Activated naive CD4-positive, alpha-beta T cell (primary cell): ENCODE measurements at regions not wholly inside any gene's neighbourhood (a gene's known extent, or its start where the extent isn't known, plus 50 kb on each side); places are given as distances from the start of the nearest gene placed in this dataset.

ENCODE experiments used
- DNase-seq, 4 experiments: peaks; one replicate each; lab custom pipeline; 2025; lab: John Stamatoyannopoulos, UW

DNA sequence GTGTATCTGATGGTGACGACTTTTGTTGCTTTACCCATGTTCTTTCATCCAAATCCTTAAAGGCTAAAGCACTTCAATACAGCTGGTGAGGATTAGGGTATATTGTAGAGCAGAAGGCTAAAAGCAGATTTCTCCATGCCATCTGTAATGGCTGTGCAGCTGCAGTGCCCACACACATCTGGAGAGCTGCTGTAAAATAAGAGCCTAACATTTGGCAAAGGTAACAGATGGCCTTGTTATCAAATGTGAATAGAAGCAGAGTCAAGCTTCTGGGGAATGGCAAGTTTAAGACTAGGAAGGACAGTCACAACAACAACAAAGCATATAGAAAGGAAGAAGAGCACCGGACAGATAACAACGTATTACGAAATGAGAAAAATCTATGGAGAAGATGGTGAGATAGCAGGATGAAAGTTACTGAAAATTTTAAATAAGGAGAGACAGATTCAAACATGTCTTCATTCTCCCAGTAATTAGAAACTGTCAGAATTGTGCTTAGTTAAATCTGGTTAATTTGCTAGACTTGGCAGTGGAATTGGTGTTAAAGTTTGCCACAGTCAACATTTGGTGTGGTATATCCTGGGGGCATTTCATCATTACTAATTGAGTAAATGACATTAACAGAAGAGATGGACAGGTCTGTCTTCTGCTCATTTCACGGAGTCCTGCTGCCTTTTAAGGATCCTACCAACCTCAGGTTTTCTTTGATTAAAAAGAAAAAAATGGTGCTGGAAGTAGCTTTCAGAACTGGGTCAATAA is 1093.2 kb downstream of the ADGRL2 start:
- DNase-seq = no peak

DNA sequence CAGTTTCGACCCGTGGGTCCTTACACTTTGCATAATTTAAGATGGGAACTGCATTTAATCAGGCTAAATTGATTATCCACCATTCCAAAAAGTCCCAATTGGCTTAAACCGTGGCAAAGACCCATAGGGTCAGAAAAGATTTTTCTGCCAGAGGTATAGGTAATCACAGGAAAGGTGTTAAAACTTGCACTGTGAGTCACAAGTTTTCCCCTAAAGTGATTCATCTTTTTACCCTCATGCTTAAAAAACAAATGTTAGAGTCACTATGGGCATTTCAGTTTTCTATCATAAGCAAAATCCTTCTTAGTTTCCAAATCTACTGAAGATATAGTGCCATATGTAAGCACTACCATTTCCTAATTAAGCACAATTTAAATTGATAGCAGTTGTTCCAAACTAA is 1079.8 kb downstream of the ADGRL2 start:
- no peak for DNase-seq

DNA sequence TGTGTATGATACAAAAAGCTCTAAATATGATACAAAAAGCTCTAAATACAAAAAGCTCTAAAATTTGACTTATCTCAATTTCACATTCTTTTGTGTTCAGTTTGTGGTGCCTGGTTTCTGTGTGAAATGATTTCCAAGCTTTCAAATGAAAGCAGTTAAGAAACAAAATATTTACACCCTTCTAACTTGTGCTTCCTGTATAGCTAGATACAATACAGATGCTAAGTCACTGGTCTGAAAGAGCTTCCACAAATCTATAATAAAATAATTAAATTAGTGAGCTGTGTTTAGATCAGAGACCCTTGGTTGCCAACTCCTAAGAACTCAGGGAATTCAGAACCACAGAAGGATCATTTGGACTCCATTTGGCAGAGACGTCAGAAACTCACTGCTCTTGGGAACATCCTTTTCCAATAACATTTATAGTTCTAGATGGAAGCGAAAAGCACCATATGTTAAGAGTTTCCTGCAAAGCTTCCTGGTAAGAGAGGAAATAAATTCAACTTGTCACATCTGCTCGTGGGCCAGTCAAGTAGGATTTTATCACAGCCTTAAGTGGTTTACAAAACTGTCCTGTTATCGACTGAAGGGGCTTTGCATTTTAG is 1079.1 kb downstream of the ADGRL2 start:
- no peak for DNase-seq

DNA sequence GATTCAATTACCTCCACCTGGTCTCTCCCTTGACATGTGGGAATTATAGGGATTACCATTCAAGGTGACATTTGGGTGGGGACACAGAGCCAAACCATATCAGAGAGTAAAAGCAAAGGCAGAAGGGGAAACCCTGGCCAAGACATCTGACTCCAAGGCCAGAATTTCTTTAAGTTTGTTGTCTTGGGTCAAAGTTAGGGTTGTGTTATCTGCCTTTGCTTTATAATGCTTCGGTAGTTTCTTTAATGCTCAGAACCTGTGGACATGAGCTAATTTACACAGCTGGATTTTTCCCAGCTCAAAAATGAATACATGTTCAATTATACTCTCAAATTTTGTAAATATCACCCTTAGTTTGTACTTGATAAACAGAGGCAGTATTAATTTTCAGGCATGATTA is 1074.4 kb downstream of the ADGRL2 start:
- DNase-seq = no peak

DNA sequence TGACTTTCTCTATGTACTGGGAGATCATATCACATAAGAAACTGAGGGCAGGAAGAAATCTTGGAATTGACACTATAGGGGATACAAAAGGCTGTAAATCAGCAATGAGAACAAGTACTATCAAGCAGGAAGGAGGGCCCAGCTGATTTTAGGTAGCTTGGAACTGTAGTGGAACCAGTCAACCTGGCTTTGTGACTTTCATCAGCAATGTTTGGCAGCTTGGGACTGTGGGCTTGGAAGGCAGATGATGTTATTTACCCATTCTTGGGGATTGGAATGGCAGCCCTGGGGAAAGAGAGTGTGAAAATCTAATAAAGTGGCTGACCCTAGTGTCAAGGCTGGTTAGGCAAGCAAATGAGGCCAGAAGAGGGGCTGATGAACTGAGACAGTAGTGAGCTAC is 1073.3 kb downstream of the ADGRL2 start:
- DNase-seq = no peak

DNA sequence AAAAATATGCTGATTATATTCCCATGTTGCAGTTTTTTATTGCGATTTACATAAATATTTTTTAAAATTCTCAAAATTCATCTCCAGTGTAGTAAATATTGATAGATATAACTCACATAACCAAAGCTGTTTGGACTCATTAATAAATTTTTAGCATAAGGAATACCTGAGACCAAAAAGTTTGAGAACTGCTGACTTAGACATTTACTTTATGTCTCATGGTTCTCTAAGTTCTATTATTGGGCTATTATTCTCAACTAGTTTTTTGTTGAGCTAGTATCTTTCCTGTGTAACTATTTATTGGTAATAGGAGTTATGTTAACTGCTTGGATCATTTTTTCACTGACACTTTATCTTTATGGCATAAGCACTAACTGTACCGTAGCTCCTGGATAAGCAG is 1069.6 kb downstream of the ADGRL2 start:
- DNase-seq = no peak

DNA sequence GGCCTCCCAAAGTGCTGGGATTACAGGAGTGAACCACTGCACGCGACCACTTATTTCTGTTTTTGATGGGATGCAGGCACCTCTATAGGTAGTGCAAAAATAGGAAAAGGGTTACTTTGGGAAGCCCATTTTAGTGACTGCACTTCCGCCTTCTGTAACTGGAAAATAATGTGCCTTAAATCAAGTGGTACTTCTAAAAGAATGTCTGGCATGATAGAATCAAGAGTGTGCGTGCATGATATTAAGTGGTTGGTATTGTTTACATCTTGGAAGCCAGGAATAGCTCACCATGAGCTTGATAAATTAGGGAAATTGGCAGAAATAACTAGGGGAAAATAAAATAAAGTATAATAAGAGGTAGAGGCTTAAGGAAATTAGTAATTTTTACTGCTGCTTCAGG is 1067.0 kb downstream of the ADGRL2 start:
- no peak for DNase-seq

DNA sequence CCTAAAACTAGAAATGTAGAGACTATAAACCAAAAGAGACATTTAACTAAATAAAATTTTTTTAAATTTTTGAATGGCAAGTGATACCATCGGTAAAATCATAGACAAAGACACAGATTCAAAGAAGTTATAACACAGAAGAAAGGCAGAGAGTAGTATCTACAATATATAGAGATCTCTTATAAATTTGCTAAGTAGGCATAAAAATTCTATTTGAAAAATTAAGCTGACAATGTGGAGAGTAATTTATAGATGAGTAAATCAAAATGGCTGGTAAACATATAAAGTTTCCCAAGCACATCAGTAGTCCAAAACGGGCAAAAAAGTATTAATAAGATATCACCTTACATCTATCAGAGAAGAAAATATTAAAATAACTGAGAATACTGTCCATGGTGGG is 1061.0 kb downstream of the ADGRL2 start:
- no peak for DNase-seq

DNA sequence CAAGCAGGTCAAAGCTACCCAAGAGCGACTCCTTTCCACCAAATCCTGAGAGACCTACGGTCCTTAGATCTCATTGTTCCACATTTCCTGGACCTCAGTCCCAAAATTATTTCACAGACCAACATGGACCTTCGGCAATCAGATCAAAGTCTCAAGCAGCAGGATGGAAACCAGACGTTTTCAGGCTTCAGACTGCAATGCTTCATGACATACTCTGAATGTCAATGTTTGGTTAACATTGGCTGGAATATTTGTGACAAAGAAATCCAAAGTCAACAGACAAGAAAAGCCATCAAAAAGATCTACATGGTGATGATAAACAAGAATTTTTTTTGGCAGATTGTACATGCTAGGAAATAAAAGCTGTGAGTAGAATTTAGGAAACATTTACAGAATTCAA is 1057.3 kb downstream of the ADGRL2 start:
- no peak for DNase-seq

DNA sequence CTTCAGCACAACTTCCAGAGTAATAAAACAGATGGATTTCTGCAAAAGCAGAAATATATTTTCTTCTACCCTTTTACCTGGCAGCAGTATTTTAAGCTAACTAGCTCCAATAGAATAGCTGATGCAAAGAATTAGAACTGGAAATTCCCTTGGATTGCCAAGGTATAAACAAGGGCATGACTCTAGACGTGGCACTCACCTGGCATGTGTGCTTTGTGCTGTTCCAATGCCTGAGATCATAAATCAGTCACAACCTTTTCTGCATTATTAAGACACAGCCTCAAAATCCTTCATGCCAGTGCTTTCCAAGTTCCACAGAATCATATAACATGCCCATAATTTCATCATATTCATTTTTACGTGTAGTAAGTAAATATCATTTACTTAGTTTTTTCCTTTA is 1048.7 kb downstream of the ADGRL2 start:
- DNase-seq = no peak

DNA sequence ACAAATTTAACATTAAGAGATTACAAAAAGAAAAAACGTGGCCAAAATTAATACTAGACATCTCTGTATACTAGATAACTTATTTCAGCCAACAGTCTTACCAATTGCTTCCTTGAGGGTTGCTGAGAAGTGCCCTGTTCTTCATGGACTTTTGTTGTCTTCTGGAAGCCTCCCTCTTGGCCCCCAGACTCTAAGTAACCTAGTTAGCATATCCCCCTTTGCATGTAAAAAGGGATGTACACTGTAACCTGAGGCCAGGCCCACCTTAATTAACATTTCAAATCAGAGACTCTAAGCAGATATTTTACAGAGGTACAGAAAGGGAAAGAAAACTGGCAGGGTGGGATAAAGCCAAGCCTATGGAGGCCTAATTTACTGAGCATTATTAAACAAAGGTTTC is 1047.3 kb downstream of the ADGRL2 start:
- DNase-seq = no peak

DNA sequence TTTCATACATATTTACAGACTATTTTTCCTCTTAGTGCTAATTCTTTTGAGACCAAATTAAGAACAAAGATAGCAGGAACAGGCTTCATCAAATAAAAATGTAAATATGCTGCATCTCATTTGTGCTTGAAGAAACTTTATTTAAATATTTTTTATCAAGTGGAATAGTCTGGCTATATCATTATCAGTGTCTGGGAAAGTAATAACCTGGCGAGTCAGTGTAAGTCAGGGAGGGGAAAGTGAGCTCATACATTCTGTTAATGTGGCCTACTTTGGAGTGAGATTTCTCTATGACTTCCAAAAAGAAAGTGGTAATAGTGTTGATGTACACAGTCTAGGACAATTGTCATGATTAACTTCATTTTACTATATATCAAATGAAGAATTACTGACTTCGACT is 1045.1 kb downstream of the ADGRL2 start:
- no peak for DNase-seq

DNA sequence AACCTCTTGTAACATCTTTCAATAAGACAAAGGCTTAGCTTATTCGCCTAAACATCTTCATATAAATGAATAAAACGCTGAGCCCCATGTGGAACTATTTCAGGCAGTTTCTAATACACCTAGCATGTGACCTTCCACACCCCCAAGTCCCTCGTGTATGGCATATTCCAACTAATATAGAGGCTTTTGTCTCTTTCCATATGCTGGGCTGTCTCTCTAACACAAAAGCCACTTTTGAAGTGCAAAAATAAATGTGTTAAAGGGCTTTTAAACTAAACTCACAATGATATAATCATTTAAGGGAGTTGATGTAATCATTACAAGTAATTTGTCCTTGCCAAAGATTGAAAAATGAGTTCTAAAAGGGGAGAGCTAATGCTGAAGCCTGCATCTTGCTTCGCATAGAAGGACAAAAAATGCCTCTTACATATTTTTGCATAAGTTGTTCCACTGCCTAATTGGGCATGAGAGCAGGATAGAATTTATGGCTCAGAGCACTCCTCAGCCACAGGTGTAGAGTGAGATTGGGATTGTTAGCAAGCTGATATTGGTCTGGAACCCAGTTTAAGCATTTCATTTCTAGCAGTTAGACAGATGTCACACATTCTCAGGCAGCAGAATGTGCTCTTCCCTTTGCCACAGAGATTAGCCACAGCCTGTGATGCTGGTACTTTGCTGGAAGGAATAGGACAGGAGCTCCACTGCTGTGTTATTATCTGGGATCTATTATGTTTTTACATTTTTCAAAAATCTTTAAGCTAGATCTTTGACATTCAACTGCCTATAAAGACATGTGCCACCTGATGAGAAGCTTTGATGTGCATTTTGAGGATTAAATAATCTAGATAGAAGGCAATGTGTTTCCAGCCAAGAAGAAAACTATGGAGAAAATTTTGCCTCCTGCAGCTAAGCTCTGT is 1044.4 kb downstream of the ADGRL2 start:
- DNase-seq = no peak

DNA sequence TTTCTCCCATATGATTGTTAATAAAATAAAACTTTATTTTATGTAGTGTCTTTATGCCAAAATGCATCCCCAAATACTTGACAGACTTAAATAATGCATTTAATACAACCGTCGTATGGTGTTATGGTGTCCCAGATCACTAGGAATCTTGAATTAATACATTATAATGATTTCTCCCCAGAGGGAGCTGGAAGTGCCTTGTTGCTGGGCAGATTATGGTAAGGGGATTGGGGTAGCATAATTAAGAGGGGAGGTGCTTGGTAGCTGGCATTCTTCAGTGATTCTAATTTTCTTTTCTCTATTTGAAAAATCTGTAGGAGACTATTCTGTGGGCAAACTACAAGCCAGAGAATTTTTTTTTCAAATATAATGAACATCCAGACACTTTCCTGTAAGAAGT is 1043.7 kb downstream of the ADGRL2 start:
- no peak for DNase-seq

DNA sequence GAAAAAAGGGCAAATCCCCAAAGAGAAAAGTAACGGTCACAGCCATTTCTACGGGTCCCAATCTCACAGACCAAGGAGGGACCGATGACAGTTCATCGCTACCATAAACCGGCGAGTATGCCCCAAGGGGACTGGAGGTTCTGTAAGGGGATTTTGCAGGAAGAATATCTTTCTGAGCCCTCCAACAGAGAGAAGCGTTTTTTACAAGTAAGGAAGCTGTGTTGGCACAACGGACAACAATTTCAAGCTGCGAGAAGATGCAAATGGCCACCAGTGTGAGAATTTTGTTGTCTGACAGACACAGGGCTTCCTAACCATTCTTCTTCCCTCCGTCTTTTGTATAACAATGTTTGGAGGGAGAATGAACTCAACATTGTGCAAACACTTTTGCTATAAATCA is 1043.1 kb downstream of the ADGRL2 start:
- no peak for DNase-seq

DNA sequence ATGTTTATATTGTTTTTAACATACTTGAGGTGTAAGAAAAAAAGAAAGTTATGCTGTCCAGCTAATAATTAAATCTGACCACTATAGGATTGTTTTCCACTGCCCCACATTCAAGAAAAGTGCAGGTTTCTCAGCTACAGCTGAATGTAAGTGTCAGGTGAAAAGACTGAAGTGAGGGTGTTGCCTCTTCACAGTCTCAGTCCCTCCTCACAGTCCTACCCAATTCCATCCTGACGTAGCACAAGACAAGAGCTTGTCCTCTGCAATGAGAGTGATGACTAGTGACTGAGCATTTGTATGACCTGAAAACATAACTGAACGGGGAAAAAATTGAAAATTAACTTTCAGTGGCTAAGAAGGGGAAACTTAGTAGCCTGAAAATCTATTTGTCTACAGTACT is 1039.5 kb downstream of the ADGRL2 start:
- no peak for DNase-seq

DNA sequence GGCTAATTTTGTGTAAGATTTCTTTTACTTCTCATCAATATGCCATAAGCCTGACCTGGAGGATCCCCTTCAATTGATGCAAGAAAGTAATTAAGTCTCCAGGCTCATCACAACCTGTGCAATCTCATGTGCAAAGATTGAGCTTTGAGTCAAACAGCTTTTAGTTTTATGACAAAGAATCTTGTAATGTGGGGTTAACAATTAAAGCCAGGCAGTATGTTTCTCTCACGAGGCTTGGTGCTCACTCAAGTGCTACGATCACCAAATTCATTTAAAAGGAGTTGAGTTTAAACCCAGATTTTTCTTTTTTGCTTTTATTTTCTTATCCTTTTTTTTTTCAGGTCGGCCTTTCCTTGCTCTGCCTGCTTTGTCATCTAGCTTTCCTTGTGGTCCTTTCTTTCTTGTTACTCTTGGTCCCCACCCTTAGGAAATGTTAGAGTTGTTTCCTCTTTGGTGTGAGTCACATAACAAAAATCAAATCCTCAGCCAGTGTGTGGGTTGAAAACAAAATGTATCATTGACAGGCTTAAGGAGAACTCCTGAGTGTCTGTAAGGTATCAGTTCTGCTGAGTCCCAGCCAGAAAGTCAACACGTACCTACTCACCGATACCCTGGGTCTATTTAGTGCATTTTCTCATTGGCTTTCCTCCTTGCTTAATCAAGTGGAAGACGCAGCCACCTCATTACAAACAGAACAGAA is 1037.2 kb downstream of the ADGRL2 start:
- no peak for DNase-seq

DNA sequence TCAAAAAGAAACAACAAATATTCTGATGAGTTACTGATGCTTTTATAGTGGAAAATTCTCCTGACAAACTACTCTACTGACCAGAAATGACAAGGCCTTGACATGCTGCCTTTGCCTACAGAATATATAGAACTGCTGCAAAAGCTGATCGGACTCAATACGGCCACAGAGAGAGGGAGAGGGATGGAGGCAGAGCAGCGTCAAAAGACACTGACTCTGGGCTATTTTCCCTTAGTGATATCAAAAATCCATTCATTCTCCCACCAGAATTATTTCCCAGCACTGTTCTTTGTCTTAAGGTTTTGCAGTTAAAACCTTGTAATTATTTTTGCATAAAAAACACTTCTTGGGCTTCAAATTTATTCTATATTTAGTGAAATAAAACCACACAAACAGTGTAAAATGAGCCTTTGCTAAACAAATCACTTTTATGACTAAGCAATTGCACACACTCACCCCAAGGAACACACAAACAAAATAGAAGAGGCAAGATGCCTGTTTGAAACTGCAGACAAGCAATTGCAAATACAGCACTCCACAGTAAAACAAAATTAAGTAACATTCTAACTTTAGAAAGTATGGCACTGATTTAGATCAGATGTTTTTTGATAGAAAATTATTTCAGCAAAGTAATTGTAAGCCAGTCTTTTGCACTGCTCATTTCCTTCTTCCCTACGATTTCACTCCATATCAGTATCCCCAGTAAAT is 1036.4 kb downstream of the ADGRL2 start:
- no peak for DNase-seq

DNA sequence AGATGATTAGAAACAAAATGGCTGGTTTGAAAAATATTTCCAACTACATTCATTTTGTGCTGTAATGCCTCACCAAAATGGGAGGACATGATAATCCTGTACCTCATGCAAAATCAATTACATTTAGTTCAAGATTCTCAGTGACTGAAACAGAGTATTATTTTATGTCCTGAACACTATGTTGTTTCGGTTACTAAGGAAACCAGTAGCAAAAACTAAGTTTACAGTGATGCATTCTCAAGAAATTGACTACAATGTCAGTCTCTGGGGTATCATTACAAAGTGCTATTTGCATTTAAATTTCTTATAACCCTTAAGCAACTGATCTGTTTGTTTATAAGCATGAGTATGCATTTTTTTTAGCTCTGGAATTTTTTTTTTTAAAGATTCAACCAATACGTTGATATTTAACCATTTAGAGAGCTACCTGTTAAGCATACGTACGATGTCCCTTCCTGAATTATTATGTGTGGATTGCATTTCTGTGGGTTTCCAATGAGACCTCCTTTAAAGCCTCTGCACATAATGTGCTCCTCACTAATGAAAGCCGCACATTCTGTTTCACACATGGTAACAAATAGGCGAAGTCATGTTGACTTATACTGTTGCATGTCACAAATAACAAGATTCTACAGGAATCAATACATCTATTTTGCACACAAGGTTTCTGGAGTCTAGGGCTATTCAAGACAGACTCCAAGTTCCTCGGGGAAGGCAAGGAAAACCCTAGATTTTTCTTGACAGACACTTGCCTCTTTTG is 1035.7 kb downstream of the ADGRL2 start:
- DNase-seq = no peak

DNA sequence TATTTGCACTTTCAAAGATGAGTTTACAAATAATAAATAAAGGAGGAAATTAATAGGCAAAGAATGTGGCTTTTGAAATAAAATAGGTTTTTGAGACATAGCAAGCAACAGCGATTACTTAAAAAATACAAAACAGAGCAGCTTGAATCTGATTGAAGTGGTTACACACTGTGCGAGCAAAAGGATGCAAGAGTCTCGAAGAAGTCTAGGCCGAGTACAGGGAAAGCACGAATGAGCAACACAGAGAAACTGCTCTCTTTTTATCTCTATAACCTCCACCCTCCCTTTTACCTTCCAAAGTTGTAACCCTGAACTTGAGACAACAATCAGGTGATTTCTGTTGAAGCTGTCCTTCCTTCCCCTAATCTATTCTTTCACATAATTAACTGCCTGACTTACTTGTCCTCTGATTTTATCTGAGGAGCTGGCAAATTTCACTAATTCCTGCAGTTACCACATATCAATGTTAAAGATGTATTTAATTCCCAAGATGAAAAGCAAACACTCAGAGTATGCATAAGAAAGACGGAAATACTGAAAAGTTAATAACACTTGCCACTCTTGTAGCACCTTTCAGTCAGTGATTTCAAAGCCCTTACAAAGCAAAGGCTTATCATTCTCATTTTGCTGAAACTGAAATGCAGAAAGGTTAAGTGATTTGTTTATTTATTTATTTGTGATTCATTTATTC is 1030.1 kb downstream of the ADGRL2 start:
- DNase-seq = no peak
